Colon (tissue), 2 donors: ENCODE measurements at regions not wholly inside any gene's neighbourhood (a gene's known extent, or its start where the extent isn't known, plus 50 kb on each side); places are given as distances from the start of the nearest gene placed in this dataset.
A peak's percentile ranks its signal among the peaks of the same experiment; 100 is the strongest.
"Not testable (repeated sequence)": the region's sequence is repeated elsewhere in the genome, so short reads cannot be mapped to it uniquely, and the experiment has no call there.

Experiments
- FAIRE-seq: peaks from 2 replicates; lab custom pipeline; 2012; peaks lifted over from hg19 to GRCh38; lab: Jason Lieb, UNC
- donor health status: control.
- donor health status: control.

DNA sequence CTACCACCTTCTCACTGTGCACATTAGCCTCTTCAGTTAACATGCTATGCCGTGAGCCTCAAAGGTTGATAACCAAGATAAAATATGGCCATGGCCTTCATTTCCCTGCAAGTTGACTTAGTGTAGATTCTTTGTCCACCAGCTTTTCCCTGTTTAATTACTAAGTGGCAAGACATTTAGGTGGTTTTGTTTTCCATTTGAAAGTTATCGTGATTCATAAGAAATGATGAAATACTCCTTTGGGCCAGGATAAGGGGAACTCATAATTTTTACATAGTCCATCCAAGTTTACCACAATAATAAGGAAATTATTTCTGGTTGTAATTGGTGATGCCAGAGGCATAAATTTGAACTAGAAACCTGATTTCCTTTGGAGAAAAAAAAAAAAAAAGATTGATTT is 609.6 kb downstream of the TAF11L14 start:
- no peak for FAIRE-seq

DNA sequence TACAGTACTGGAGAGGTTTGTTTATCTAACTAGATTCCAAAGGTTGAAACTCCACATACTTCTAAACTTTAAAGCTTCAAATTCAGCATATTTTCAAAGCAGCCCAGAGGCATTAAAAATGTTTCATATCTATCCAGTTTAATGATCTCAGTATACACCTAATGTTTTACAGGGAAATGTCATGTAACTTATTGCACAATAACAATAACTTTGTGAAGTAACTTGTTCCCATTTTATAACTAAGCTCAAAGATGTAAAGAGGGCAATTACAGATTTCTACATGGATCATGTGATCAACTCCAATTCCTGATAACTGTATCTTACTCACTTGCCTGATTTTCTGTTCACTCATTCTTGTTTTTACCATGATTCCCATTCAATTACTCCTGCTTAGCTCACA is 610.0 kb downstream of the TAF11L14 start:
- FAIRE-seq, result no peak

GRCh38 chr5:18252559-18252958 is 618.3 kb downstream of the TAF11L14 start:
- FAIRE-seq, result no peak

GRCh38 chr5:18264126-18264882 is 630.0 kb downstream of the TAF11L14 start:
- FAIRE-seq, result no peak

- FAIRE-seq, result no peak
These were observed 636.5 kb downstream of the TAF11L14 start for GRCh38 chr5:18270635-18271338.

DNA sequence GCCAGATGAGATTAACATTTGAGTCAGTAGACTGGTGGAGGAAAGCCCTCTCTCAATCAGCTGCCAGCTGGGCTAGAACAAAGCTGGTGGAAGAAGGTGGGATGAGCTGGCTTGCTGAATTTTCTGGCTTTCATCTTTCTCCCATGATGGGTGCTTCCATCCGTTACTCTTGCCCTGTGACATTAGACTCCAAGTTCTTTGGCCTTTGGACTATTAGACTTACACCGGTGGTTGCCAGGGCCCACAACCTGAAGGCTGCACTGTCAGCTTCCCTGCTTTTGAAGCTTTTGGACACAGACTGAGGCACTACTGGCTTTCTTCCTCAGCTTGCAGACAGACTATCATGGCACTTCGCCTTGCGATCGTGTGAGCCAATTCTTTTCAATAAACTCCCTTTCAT is 642.7 kb downstream of the TAF11L14 start:
- FAIRE-seq, result no peak

GRCh38 chr5:18281947-18282581 is 647.8 kb downstream of the TAF11L14 start:
- FAIRE-seq, result no peak

DNA sequence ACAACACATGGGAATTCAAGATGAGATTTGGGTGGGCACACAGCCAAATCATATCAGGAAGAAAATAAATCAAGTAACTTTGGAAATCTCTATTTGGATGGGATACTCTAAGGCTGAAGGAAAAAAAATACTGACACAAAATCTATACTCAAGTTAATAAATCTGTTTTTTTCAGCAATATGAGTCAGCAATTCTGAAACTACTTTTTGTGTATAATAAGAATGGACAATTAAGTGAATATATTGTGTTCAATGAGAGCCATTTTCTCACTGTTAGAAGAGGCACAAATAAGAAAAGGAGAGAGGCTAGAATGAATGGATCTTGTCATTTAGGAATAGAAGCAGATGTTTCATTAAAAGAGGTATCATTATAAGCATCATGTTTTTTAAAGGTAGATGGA is 651.0 kb downstream of the TAF11L14 start:
- no peak for FAIRE-seq

DNA sequence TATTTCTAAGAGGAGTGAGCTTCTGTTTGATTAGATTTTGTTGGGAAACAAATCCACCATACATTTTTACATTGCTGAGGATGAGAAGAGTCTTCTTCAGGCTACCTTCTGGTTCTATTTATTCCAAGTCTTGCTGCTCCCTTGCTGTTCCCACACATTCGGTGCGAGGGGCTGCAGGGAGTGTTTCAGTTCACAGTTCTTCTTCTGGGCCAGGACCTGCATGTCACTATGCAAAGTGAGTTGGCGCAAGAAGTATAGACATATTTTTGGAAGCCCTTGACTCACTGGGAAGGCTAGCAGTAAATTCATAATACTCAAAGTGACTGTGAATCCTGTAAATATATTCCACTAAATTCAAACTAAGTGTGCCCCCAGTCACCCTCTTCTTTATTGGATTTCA is 657.9 kb downstream of the TAF11L14 start:
- FAIRE-seq, result no peak

DNA sequence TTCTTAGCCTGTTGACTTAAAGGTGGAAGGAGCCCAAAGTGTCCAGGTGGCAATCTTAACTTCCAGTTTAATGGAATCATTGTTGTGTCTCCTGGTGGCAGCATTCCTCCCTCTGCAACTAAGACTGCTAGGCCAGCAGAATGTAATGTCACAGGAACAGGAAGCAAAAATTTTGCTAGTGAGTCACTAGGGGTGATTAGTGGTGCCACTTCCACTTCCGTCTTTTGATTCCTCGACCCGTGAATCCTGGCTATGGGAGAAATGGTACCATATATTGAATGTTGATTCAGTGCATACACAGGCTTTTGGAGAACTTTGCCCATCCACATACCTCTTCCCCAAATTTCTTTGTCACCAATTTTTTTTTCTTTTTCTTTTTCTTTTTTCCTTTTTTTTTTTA is 661.4 kb downstream of the TAF11L14 start:
- not testable (repeated sequence) for FAIRE-seq

GRCh38 chr5:18299166-18299565 is 664.9 kb downstream of the TAF11L14 start:
- no peak for FAIRE-seq

DNA sequence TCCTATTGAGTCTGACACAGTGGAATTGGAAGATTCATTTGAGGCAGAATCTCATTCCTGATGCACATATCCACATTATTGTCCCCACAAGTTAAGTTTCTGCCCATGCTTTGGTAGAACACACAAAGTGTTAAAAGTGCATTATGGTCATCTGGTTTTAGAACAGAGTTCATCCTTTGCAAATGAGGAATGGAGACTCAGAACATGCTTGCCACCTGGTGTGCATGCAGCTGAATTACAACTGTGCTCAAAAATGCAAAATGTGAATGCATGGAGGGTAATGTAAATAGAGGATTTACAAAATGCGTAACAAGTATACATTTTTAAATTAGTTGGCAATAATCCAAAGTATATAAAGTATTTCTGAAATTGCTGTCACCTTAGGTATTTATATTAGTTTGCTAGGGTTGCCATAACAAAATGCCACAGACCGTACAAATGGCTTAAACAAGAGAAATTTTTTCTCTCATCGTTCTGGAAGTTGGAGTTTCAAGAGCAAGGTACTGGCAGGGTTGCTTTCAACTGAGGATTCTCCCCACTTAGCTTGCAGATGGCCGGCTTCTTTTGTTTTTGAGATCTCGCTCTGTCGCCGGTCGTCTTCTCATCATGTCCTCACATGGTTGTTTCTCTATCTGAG is 671.1 kb downstream of the TAF11L14 start:
- no peak for FAIRE-seq

DNA sequence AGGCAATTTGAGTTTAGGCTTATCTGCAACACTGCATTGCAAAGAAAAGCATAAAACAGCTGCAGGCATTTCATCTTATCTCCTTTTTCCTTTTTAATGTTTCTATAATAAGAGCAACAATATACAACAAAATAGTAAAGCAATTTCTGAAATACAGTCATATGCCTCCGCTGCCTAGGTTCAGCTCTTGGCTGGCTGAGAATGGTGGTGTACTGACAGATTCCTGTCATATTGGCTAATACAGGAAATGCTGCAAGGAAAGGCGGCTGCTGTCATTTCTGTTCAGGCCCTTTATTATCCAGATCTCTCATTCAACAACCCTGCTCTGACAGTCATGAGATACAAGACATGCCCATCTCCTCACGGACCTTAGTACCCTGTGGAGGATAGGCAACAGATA is 677.0 kb downstream of the TAF11L14 start:
- FAIRE-seq, result no peak

DNA sequence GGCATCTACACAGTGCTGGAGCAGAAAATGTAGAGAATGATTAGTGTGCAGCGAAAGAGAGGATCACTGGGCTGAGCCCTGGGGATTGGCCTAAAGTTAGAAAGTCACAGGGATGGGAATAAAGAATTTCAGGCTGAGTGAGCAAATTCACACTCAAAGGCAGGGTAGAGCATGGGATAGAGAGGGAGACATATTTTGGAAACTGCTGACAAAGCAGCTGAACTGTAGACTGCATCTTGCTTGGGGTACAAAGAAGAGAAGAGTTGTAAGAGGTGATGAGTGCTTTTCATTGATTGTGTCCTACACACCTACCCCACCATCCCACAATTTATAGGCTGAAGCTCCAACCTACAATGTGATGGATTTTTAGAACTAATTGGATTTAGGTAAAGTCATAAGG is 677.8 kb downstream of the TAF11L14 start:
- FAIRE-seq, result no peak

DNA sequence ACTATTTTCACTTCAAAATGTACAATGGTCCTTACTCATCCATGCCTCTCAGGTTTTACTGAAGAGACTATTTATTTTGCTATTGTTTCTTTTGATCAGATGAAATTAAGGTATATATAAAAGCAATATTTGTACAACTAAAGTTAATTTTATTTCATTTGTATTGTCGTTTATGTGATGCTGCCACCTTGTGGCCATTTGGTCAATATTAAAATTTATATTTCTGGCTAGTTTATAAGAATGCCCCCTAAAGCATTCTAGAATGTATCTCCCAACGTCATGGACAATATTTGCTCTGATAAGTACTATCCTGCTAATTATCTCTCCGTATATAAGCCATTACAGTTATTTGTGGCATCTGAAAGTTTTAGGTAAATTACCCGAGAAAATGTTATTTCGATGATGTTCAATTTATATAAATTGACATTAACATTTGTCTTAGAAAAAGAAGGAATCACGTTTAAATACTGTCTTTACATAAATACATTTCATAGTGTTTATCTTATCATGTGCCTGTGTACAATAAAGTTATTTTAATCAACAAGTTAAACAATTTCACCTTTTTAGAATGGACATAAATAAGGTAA is 680.0 kb downstream of the TAF11L14 start:
- no peak for FAIRE-seq

GRCh38 chr5:18321262-18321942 is 687.1 kb downstream of the TAF11L14 start:
- FAIRE-seq, result no peak

GRCh38 chr5:18323891-18324290 is 689.6 kb downstream of the TAF11L14 start:
- FAIRE-seq, result no peak

DNA sequence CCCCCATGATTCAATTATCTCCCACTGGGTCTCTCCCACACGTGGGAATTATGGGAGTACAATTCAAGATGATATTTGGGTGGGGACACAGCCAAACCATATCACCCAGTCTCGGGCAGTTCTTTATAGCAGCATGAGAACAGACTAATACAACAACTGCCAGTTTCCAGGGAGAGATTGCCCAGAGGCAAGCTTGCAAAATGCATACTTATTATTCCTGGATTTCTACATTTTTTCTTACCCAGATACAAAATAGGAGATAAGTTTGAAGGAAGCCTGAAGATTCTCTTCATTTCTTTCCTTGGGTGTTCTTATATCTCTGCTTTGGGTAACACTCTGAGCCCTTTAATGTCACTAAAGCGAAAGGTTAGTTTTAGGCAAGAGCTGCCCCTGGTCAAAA is 691.2 kb downstream of the TAF11L14 start:
- no peak for FAIRE-seq

DNA sequence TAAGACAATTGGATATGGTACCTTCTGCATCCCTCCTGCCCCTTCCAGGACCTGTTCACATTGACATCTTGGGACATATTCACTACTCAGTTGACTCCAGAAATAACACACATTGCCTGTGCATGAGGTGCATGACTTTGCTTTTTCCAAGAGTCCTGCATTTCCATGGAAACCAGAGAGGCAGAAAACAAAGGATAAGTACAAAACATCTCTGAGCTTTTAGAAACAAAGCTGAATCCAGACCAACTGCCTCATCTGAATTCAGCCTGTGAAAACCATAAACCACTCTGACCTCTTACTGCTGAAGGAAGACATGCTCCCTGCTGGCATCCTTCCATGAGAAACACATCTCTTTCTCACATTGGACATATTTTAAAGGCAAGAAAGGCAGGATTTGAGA is 695.1 kb downstream of the TAF11L14 start:
- no peak for FAIRE-seq

GRCh38 chr5:18333841-18334240 is 699.6 kb downstream of the TAF11L14 start:
- FAIRE-seq, result no peak

DNA sequence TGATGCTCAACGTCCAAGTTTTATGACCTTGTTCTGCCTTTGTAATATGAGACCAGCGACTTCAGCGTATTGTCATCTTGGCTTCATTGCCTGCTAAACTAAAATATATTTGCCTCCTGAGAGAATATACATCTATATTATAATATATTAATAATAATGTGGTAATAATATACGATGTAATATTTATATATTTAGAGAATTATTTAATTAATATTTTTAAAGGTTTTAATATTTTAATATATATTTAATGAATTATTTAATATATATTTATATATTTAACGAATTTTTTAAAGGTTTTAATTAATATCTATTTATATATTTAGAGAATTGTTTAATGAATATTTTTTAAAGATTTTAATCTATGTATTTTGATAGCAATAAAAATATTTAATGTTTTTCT is 700.7 kb downstream of the TAF11L14 start:
- FAIRE-seq, result peak; percentile 98

- FAIRE-seq, result no peak
These were observed 720.6 kb downstream of the TAF11L14 start for GRCh38 chr5:18354828-18355227.
